ENCODE measurements at regions not wholly inside any gene's neighbourhood (a gene's known extent, or its start where the extent isn't known, plus 50 kb on each side); places are given as distances from the start of the nearest gene placed in this dataset.

GRCh38 chr6:92000112-92000511, 1413.2 kb upstream of the MAP3K7 start:
- Histone ChIP-seq H3K4me1 (ENCODE audit: control insufficient read depth, insufficient read depth, low read length) (no peaks in the 10 kb centered on the region), H3K4me3 (ENCODE audit: low read depth, low read length) (no peak overlapping the region), H3K36me3 (ENCODE audit: control insufficient read depth, insufficient read depth, low read length) (no peaks in the 10 kb centered on the region), H3K9me3 (ENCODE audit: control insufficient read depth, insufficient read depth, low read length) (no peaks in the 10 kb centered on the region), H3K27me3 (ENCODE audit: control insufficient read depth, insufficient read depth, low read length) (no peaks in the 10 kb centered on the region), H3K9ac (ENCODE audit: low read depth, low read length) (no peak overlapping the region)

- H3K9ac ChIP-seq (ENCODE audit: low read depth, low read length): no peak overlapping the region
- no peaks in the 10 kb centered on the region for H3K27me3 ChIP-seq (ENCODE audit: control insufficient read depth, insufficient read depth, low read length)
- H3K9me3 ChIP-seq (ENCODE audit: control insufficient read depth, insufficient read depth, low read length): no peaks in the 10 kb centered on the region
- H3K4me1 ChIP-seq (ENCODE audit: control insufficient read depth, insufficient read depth, low read length): no peaks in the 10 kb centered on the region
- no peaks in the 10 kb centered on the region for H3K36me3 ChIP-seq (ENCODE audit: control insufficient read depth, insufficient read depth, low read length)
- no peak overlapping the region for H3K4me3 ChIP-seq (ENCODE audit: low read depth, low read length)
Observed at GRCh38 chr6:91994787-91995186, 1407.9 kb upstream of the MAP3K7 start.

GRCh38 chr6:91982559-91982958, 1395.7 kb upstream of the MAP3K7 start:
- H3K4me1 ChIP-seq (ENCODE audit: control insufficient read depth, insufficient read depth, low read length): no peaks in the 10 kb centered on the region
- no peaks in the 10 kb centered on the region for H3K36me3 ChIP-seq (ENCODE audit: control insufficient read depth, insufficient read depth, low read length)
- H3K9ac ChIP-seq (ENCODE audit: low read depth, low read length): no peak overlapping the region
- no peak overlapping the region for H3K4me3 ChIP-seq (ENCODE audit: low read depth, low read length)
- H3K27me3 ChIP-seq (ENCODE audit: control insufficient read depth, insufficient read depth, low read length): no peaks in the 10 kb centered on the region
- no peaks in the 10 kb centered on the region for H3K9me3 ChIP-seq (ENCODE audit: control insufficient read depth, insufficient read depth, low read length)

DNA sequence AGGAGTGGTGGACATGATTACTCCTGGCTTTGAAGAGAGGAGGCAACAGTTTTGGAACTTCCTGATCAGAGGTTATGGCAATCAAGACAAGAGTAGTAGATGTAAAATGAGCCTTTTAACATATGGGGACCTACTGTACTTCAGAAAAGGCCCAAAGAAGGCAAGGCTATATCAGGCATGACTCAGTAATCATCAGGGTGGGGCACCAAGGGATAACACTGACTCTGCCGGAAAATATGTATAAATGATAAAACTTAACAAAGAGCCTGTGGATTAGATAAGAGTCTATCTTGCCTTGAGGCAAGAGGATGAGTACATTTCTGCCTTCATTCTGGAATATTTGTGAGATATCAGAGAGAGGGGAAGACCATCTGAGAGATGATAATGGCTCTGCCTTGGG, 1389.9 kb upstream of the MAP3K7 start:
- no peak overlapping the region for H3K4me3 ChIP-seq (ENCODE audit: low read depth, low read length)
- H3K9me3 ChIP-seq (ENCODE audit: control insufficient read depth, insufficient read depth, low read length): no peaks in the 10 kb centered on the region
- H3K27me3 ChIP-seq (ENCODE audit: control insufficient read depth, insufficient read depth, low read length): no peaks in the 10 kb centered on the region
- no peaks in the 10 kb centered on the region for H3K4me1 ChIP-seq (ENCODE audit: control insufficient read depth, insufficient read depth, low read length)
- H3K9ac ChIP-seq (ENCODE audit: low read depth, low read length): no peak overlapping the region
- H3K36me3 ChIP-seq (ENCODE audit: control insufficient read depth, insufficient read depth, low read length): no peaks in the 10 kb centered on the region

GRCh38 chr6:91970700-91971099, 1383.8 kb upstream of the MAP3K7 start:
- Histone ChIP-seq H3K9ac (ENCODE audit: low read depth, low read length) (no peak overlapping the region), H3K4me1 (ENCODE audit: control insufficient read depth, insufficient read depth, low read length) (no peaks in the 10 kb centered on the region), H3K36me3 (ENCODE audit: control insufficient read depth, insufficient read depth, low read length) (no peaks in the 10 kb centered on the region), H3K9me3 (ENCODE audit: control insufficient read depth, insufficient read depth, low read length) (peaks cover 2% of the 10 kb centered on the region), H3K27me3 (ENCODE audit: control insufficient read depth, insufficient read depth, low read length) (no peaks in the 10 kb centered on the region), H3K4me3 (ENCODE audit: low read depth, low read length) (no peak overlapping the region)

GRCh38 chr6:91965872-91966271, 1379.0 kb upstream of the MAP3K7 start:
- Histone ChIP-seq H3K9me3 (ENCODE audit: control insufficient read depth, insufficient read depth, low read length) (peaks cover 4% of the 10 kb centered on the region), H3K36me3 (ENCODE audit: control insufficient read depth, insufficient read depth, low read length) (no peaks in the 10 kb centered on the region), H3K4me3 (ENCODE audit: low read depth, low read length) (no peak overlapping the region), H3K4me1 (ENCODE audit: control insufficient read depth, insufficient read depth, low read length) (no peaks in the 10 kb centered on the region), H3K9ac (ENCODE audit: low read depth, low read length) (no peak overlapping the region), H3K27me3 (ENCODE audit: control insufficient read depth, insufficient read depth, low read length) (no peaks in the 10 kb centered on the region)

GRCh38 chr6:91961671-91962070, 1374.8 kb upstream of the MAP3K7 start:
- Histone ChIP-seq H3K36me3 (ENCODE audit: control insufficient read depth, insufficient read depth, low read length) (no peaks in the 10 kb centered on the region), H3K4me3 (ENCODE audit: low read depth, low read length) (no peak overlapping the region), H3K9me3 (ENCODE audit: control insufficient read depth, insufficient read depth, low read length) (peaks cover 4% of the 10 kb centered on the region), H3K27me3 (ENCODE audit: control insufficient read depth, insufficient read depth, low read length) (no peaks in the 10 kb centered on the region), H3K9ac (ENCODE audit: low read depth, low read length) (no peak overlapping the region), H3K4me1 (ENCODE audit: control insufficient read depth, insufficient read depth, low read length) (no peaks in the 10 kb centered on the region)

- no peaks in the 10 kb centered on the region for H3K4me1 ChIP-seq (ENCODE audit: control insufficient read depth, insufficient read depth, low read length)
- no peak overlapping the region for H3K4me3 ChIP-seq (ENCODE audit: low read depth, low read length)
- peaks cover 4% of the 10 kb centered on the region for H3K9me3 ChIP-seq (ENCODE audit: control insufficient read depth, insufficient read depth, low read length)
- H3K27me3 ChIP-seq (ENCODE audit: control insufficient read depth, insufficient read depth, low read length): no peaks in the 10 kb centered on the region
- H3K36me3 ChIP-seq (ENCODE audit: control insufficient read depth, insufficient read depth, low read length): no peaks in the 10 kb centered on the region
- no peak overlapping the region for H3K9ac ChIP-seq (ENCODE audit: low read depth, low read length)
Observed at GRCh38 chr6:91961236-91961635, 1374.4 kb upstream of the MAP3K7 start.

- Histone ChIP-seq H3K36me3 (ENCODE audit: control insufficient read depth, insufficient read depth, low read length) (no peaks in the 10 kb centered on the region), H3K9ac (ENCODE audit: low read depth, low read length) (no peak overlapping the region), H3K27me3 (ENCODE audit: control insufficient read depth, insufficient read depth, low read length) (no peaks in the 10 kb centered on the region), H3K4me1 (ENCODE audit: control insufficient read depth, insufficient read depth, low read length) (no peaks in the 10 kb centered on the region), H3K9me3 (ENCODE audit: control insufficient read depth, insufficient read depth, low read length) (no peaks in the 10 kb centered on the region), H3K4me3 (ENCODE audit: low read depth, low read length) (no peak overlapping the region)
Observed at GRCh38 chr6:91941838-91942237, 1355.0 kb upstream of the MAP3K7 start.

DNA sequence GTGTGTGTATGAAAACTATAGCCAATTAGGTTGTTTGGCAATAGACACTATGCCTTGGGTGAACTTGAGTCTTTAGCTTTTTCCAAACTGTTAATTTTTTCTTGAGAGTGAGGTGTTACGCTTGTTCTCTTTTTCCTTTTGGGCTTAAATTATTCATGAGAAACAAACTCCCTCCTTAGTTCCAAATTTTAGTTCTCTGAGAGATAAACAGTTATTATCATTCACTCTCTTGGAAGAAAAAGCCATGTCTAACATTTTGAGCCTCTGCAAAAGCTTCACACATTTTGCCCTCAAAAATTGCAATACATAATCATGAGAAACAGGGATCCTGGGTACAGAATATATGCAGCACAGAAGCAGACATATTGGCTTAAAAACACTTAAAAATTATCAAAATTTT, 1353.9 kb upstream of the MAP3K7 start:
- no peaks in the 10 kb centered on the region for H3K9me3 ChIP-seq (ENCODE audit: control insufficient read depth, insufficient read depth, low read length)
- no peak overlapping the region for H3K4me3 ChIP-seq (ENCODE audit: low read depth, low read length)
- H3K9ac ChIP-seq (ENCODE audit: low read depth, low read length): no peak overlapping the region
- no peaks in the 10 kb centered on the region for H3K36me3 ChIP-seq (ENCODE audit: control insufficient read depth, insufficient read depth, low read length)
- no peaks in the 10 kb centered on the region for H3K4me1 ChIP-seq (ENCODE audit: control insufficient read depth, insufficient read depth, low read length)
- no peaks in the 10 kb centered on the region for H3K27me3 ChIP-seq (ENCODE audit: control insufficient read depth, insufficient read depth, low read length)

DNA sequence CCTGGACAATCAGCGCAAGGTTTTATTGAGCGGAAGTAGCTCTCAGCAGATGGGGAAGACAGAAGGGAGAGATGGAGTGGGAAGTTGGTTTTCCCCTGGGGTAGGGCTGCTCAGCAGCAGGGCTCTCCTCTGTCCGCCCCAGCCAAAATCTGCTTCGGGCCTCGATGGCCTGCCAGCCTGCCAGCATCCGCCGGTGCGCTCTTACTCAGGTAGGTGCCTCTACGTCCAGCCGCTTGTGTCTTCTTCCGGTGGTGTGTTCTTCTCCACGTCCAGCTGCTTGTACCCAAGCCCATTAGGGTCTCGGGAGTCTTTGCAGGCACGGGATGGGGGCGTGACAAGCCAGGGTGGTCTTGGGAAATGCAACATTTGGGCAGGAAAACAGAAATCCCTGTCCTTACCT, 1340.0 kb upstream of the MAP3K7 start:
- H3K9me3 ChIP-seq (ENCODE audit: control insufficient read depth, insufficient read depth, low read length): no peaks in the 10 kb centered on the region
- no peaks in the 10 kb centered on the region for H3K36me3 ChIP-seq (ENCODE audit: control insufficient read depth, insufficient read depth, low read length)
- H3K4me1 ChIP-seq (ENCODE audit: control insufficient read depth, insufficient read depth, low read length): no peaks in the 10 kb centered on the region
- no peak overlapping the region for H3K4me3 ChIP-seq (ENCODE audit: low read depth, low read length)
- H3K27me3 ChIP-seq (ENCODE audit: control insufficient read depth, insufficient read depth, low read length): no peaks in the 10 kb centered on the region
- peak overlapping the region; percentile 3 for H3K9ac ChIP-seq (ENCODE audit: low read depth, low read length)

DNA sequence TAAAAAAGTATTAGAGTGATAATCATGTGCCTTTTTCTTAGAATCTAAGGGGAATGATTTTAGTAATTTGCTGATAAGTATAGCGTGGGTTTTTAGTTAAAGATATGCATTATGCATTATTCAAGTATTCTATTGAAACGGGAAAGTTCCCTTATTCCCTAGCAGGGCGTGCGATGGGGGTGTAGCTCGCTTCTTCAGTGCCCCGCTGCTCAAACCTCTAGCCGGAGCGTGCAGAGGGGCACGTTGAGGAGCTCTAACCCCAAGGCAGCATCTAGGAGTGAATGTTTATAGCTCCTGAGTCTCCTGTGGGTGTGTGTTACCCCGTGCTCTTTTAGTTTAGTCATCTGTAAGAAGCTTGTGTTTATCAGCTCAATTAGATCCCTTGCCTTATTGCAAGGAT, 1339.5 kb upstream of the MAP3K7 start:
- Histone ChIP-seq H3K36me3 (ENCODE audit: control insufficient read depth, insufficient read depth, low read length) (no peaks in the 10 kb centered on the region), H3K9me3 (ENCODE audit: control insufficient read depth, insufficient read depth, low read length) (no peaks in the 10 kb centered on the region), H3K4me3 (ENCODE audit: low read depth, low read length) (no peak overlapping the region), H3K27me3 (ENCODE audit: control insufficient read depth, insufficient read depth, low read length) (no peaks in the 10 kb centered on the region), H3K9ac (ENCODE audit: low read depth, low read length) (peak overlapping the region; percentile 3), H3K4me1 (ENCODE audit: control insufficient read depth, insufficient read depth, low read length) (no peaks in the 10 kb centered on the region)

DNA sequence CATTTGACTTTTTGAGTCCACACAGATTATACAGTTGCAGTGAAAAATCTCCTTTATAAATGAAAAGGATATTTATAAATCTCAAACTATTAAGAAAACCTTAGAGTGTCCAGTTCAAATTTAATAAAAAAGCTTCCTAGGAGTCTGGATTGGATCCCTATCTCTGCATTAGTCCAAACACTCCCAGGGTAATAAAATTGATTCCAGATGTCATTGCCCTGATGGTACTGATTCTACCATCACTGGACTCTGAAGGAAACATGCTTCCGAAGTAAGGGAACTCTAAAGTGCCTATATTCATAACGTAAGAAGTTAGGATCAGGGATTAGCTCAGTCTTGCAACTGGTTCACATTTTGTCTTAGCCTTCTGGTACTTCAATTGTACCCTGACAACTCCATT, 1325.1 kb upstream of the MAP3K7 start:
- no peaks in the 10 kb centered on the region for H3K4me1 ChIP-seq (ENCODE audit: control insufficient read depth, insufficient read depth, low read length)
- no peak overlapping the region for H3K4me3 ChIP-seq (ENCODE audit: low read depth, low read length)
- no peaks in the 10 kb centered on the region for H3K36me3 ChIP-seq (ENCODE audit: control insufficient read depth, insufficient read depth, low read length)
- H3K27me3 ChIP-seq (ENCODE audit: control insufficient read depth, insufficient read depth, low read length): no peaks in the 10 kb centered on the region
- no peaks in the 10 kb centered on the region for H3K9me3 ChIP-seq (ENCODE audit: control insufficient read depth, insufficient read depth, low read length)
- no peak overlapping the region for H3K9ac ChIP-seq (ENCODE audit: low read depth, low read length)
